DOHH2 (cell line): ENCODE measurements at regions not wholly inside any gene's neighbourhood (a gene's known extent, or its start where the extent isn't known, plus 50 kb on each side); places are given as distances from the start of the nearest gene placed in this dataset.

Experiments
- H3F3A ChIP-seq: fragments of 200-600 bp; sonication (generic), shearing (Covaris generic); 2 replicates; pipeline ENCODE4 v1.6.0; 2016; ENCODE audit warnings: antibody characterized with exemption, mild to moderate bottlenecking; ENCODE audit not compliant: control insufficient read depth, insufficient read depth
- H3K27ac ChIP-seq: fragments of 200-600 bp; sonication (generic); 2 replicates; pipeline ENCODE4 v1.5.1; 2014; ENCODE audit warnings: low read depth, mild to moderate bottlenecking, low read length, moderate library complexity
- H3K27me3 ChIP-seq: fragments of 200-600 bp; sonication (generic); 2 replicates; pipeline ENCODE4 v1.6.1; 2014; ENCODE audit warnings: mild to moderate bottlenecking, low read length, mixed read lengths; ENCODE audit not compliant: control insufficient read depth
- H3K36me3 ChIP-seq: fragments of 200-600 bp; sonication (generic); 2 replicates; pipeline ENCODE4 v1.6.1; 2014; ENCODE audit warnings: mild to moderate bottlenecking, low read length, moderate library complexity, mixed read lengths; ENCODE audit not compliant: control insufficient read depth
- H3K4me1 ChIP-seq: fragments of 200-600 bp; sonication (generic); 2 replicates; pipeline ENCODE4 v1.6.1; 2014; ENCODE audit warnings: mild to moderate bottlenecking, low read length, mixed read lengths; ENCODE audit not compliant: control insufficient read depth
- H3K4me2 ChIP-seq: fragments of 200-600 bp; sonication (generic); 2 replicates; pipeline ENCODE4 v1.6.0; 2014; ENCODE audit warnings: mild to moderate bottlenecking, low read length, moderate library complexity
- H3K4me3 ChIP-seq: fragments of 200-600 bp; sonication (generic); 2 replicates; pipeline ENCODE4 v1.5.1; 2014; ENCODE audit warnings: mild to moderate bottlenecking, low read length, mixed read lengths
- H3K79me2 ChIP-seq: fragments of 200-600 bp; sonication (generic); 2 replicates; pipeline ENCODE4 v1.6.1; 2014; ENCODE audit warnings: mild to moderate bottlenecking, low read length, mixed read lengths; ENCODE audit not compliant: control insufficient read depth
- H3K9me2 ChIP-seq: fragments of 200-600 bp; sonication (generic); replicated peaks from 2 replicates; pipeline ENCODE4 v1.6.1; 2014; ENCODE audit warnings: mild to moderate bottlenecking, low read length, mixed read lengths; ENCODE audit not compliant: control insufficient read depth
- H3K9me3 ChIP-seq: fragments of 200-600 bp; sonication (generic); 2 replicates; pipeline ENCODE4 v1.6.1; 2014; ENCODE audit warnings: antibody characterized with exemption, low read length, mixed read lengths; ENCODE audit not compliant: control insufficient read depth, insufficient read depth
- H4K20me1 ChIP-seq: fragments of 200-600 bp; sonication (generic); 2 replicates; pipeline ENCODE4 v1.6.0; 2014; ENCODE audit warnings: low read depth, mild to moderate bottlenecking, antibody characterized with exemption, low read length, moderate library complexity; ENCODE audit not compliant: control insufficient read depth, insufficient read depth
- EZH2phosphoT487 ChIP-seq: fragments of 200-600 bp; sonication (generic); IDR thresholded peaks from 2 replicates; pipeline ENCODE4 v1.6.1; 2017; ENCODE audit warnings: borderline replicate concordance, mild to moderate bottlenecking, antibody characterized with exemption, low read length, moderate library complexity, mixed read lengths
- TF ChIP-seq, protein P1 (sequence below): fragments of 200-600 bp; sonication (generic); IDR thresholded peaks from one replicate; pipeline ENCODE4 v1.5.1; 2014; ENCODE audit warnings: antibody characterized with exemption, mild to moderate bottlenecking, low read depth, low read length; ENCODE audit not compliant: poor library complexity, severe bottlenecking

DNA sequence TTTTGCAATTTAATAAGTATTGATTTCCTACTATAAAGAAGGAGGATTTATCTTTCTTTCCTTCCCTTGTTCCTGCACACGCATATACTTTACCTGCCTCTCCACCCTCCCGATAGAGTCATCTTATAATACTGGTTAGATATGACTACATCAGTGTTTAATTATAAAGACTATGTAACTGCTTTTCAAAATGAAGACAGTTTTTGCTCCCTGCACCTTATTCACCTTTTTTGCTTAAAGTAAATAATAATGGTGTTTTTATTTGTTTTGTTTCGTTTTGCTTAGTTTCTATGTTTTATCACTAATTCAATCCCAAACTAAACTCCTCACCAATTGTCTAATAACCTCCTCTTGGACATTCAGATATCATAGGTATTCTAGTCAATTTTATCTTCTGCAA is 101.9 kb upstream of the RORA start:
- H3K36me3 ChIP-seq, result no peaks in the 10 kb centered on the region
- H3K4me3 ChIP-seq, result no peak overlapping the region
- H3F3A ChIP-seq, result no peaks in the 10 kb centered on the region
- no peaks in the 10 kb centered on the region for H4K20me1 ChIP-seq
- no peaks in the 10 kb centered on the region for H3K27me3 ChIP-seq
- no peak overlapping the region for H3K4me2 ChIP-seq
- no peaks in the 10 kb centered on the region; the same call in 1 of the 2 replicates for H3K9me3 ChIP-seq
- peaks cover 13% of the 10 kb centered on the region for H3K4me1 ChIP-seq
- no peak for TF ChIP-seq EZH2phosphoT487
- TF ChIP-seq, protein P1, sequence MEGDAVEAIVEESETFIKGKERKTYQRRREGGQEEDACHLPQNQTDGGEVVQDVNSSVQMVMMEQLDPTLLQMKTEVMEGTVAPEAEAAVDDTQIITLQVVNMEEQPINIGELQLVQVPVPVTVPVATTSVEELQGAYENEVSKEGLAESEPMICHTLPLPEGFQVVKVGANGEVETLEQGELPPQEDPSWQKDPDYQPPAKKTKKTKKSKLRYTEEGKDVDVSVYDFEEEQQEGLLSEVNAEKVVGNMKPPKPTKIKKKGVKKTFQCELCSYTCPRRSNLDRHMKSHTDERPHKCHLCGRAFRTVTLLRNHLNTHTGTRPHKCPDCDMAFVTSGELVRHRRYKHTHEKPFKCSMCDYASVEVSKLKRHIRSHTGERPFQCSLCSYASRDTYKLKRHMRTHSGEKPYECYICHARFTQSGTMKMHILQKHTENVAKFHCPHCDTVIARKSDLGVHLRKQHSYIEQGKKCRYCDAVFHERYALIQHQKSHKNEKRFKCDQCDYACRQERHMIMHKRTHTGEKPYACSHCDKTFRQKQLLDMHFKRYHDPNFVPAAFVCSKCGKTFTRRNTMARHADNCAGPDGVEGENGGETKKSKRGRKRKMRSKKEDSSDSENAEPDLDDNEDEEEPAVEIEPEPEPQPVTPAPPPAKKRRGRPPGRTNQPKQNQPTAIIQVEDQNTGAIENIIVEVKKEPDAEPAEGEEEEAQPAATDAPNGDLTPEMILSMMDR, result no peak
- H3K79me2 ChIP-seq, result no peaks in the 10 kb centered on the region
- no peak overlapping the region for H3K27ac ChIP-seq
- H3K9me2 ChIP-seq, result no peaks in the 10 kb centered on the region

DNA sequence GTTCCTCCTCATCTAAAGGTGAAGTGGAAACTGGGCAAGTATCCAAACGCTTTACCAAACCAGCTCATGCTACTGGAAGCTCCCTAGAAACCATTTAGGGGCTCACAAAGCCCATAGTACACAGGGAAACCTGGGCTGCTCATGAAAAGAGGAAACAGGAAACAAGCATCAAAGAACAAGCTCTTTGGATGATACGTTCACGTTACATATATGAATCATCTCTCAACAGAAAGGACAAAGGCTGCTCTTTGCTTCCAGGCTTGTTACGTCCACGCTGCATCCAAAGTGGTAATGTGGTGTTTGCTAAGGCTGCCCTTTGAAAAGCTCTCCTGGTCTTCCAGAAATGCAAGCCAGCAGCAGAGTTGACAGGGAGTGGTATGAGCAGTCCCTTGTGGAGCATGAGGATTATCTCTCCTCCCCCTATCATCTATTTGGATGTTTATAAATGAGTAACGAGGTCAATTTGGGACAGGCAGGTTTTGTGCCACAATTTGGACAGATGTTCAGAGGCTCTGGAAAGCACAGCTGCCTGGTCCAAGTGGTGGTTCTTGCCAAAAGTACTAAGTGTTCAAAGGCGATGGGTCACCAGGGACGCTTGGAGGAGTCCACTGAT is 98.0 kb upstream of the RORA start:
- H3K27ac ChIP-seq, result no peak overlapping the region
- H3K4me3 ChIP-seq, result no peak overlapping the region
- no peaks in the 10 kb centered on the region for H3K79me2 ChIP-seq
- H4K20me1 ChIP-seq, result no peaks in the 10 kb centered on the region
- peak overlapping the region; percentile 40 for H3K4me2 ChIP-seq
- no peaks in the 10 kb centered on the region for H3K9me2 ChIP-seq
- TF ChIP-seq EZH2phosphoT487, result no peak
- TF ChIP-seq, protein P1, result no peak
- H3K9me3 ChIP-seq, result no peaks in the 10 kb centered on the region
- H3K27me3 ChIP-seq, result no peaks in the 10 kb centered on the region
- H3F3A ChIP-seq, result no peaks in the 10 kb centered on the region
- peaks cover 13% of the 10 kb centered on the region for H3K4me1 ChIP-seq
- no peaks in the 10 kb centered on the region for H3K36me3 ChIP-seq

DNA sequence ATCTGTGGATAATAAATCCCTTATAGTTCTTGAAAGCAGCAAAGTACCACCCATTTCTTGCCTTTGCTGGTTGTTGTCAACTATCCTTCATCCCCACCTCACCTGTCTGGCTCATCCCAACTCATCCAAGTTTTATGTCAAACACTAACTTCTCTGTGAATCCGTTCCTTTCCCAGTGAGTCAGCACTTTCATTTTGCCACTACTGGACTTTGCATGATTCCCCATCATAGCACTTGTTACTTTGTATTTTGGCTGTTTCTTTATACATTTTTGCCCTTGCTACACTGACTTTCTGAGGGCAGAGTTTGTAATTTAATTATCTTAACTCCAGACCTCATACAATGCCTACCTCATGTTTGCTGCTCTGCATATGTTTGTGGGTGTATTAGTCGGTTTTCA is 90.8 kb upstream of the RORA start:
- Histone ChIP-seq H3K4me3 (no peak overlapping the region), H4K20me1 (no peaks in the 10 kb centered on the region), H3K4me1 (no peaks in the 10 kb centered on the region), H3K27me3 (no peaks in the 10 kb centered on the region), H3K9me3 (no peaks in the 10 kb centered on the region), H3K9me2 (no peaks in the 10 kb centered on the region), H3K27ac (no peak overlapping the region), H3K36me3 (no peaks in the 10 kb centered on the region), H3F3A (no peaks in the 10 kb centered on the region), H3K79me2 (no peaks in the 10 kb centered on the region), H3K4me2 (no peak overlapping the region)
- no peak for TF ChIP-seq EZH2phosphoT487
- TF ChIP-seq, protein P1, result no peak
